Lung (tissue), 11 donors: ENCODE measurements at regions not wholly inside any gene's neighbourhood (a gene's known extent, or its start where the extent isn't known, plus 50 kb on each side); places are given as distances from the start of the nearest gene placed in this dataset.

Experiments used
- ATAC-seq: fragments of 200-7000 bp; cut with Tn5 transposase; one replicate; pipeline ENCODE4 v1.9.1; 2020; ENCODE audit warnings: moderate number of reproducible peaks; ENCODE audit not compliant: insufficient read depth, low FRiP score
- DNase-seq, 3 donors: peaks; one replicate each; pipeline ENCODE4 v3.0.0-alpha.2; 2013 to 2017
- H3K27ac ChIP-seq, 2 donors: one replicate each; pipeline ENCODE4 v1.5.1; 2013; ENCODE audit warnings: mild to moderate bottlenecking in 2 of 2, moderate library complexity in 2 of 2, control low read depth in 1 of 2, inconsistent platforms in 1 of 2, low read depth in 1 of 2, low read length in 1 of 2
- H3K27me3 ChIP-seq, 3 donors: one replicate each; pipeline ENCODE4 v1.5.1; 2013; ENCODE audit warnings: low read length in 2 of 3; ENCODE audit not compliant: control insufficient read depth in 3 of 3, insufficient read depth in 3 of 3
- H3K36me3 ChIP-seq, 4 donors: one replicate each; pipeline ENCODE4 v1.5.1; 2013; ENCODE audit warnings: low read length in 4 of 4, mild to moderate bottlenecking in 1 of 4, moderate library complexity in 1 of 4; ENCODE audit not compliant: control insufficient read depth in 4 of 4, insufficient read depth in 4 of 4
- H3K4me1 ChIP-seq, 5 donors: one replicate each; pipeline ENCODE4 v1.5.1; 2013; ENCODE audit warnings: low read length in 5 of 5, mild to moderate bottlenecking in 2 of 5, moderate library complexity in 1 of 5; ENCODE audit not compliant: control insufficient read depth in 5 of 5, insufficient read depth in 5 of 5
- H3K4me3 ChIP-seq: one replicate; pipeline ENCODE4 v1.5.1; 2013; ENCODE audit warnings: mild to moderate bottlenecking, control low read depth, moderate library complexity
- H3K9ac ChIP-seq, 2 donors: one replicate each; pipeline ENCODE4 v1.5.1; 2013; ENCODE audit warnings: low read length in 2 of 2, control low read depth in 1 of 2; ENCODE audit not compliant: insufficient read depth in 1 of 2
- H3K9me3 ChIP-seq, 4 donors: one replicate each; pipeline ENCODE4 v1.5.1; 2013; ENCODE audit warnings: low read length in 3 of 4, mild to moderate bottlenecking in 1 of 4, moderate library complexity in 1 of 4; ENCODE audit not compliant: control insufficient read depth in 4 of 4, insufficient read depth in 3 of 4
- WGBS, 2 donors: extraction: QIAGEN DNeasy Blood & Tissue Kit; methylation state at CpG; one replicate each; pipeline ENCODE4 v1.1.7; 2013; 5-methylcytosine and 5-hydroxymethylcytosine counted together
- TF ChIP-seq, protein P1 (sequence below): IDR thresholded peaks from 2 replicates; pipeline ENCODE4 v1.5.1; 2012; ENCODE audit warnings: mild to moderate bottlenecking; ENCODE audit errors: control extremely low read depth, extremely low read depth
- donor health status: control.
- donor health status: control.
- donor health status: Bipolar disorder and iron deficiency.
- donor health status: healthy.
- donor health status: DM: yes; HTN: yes; CAD: no.

DNA sequence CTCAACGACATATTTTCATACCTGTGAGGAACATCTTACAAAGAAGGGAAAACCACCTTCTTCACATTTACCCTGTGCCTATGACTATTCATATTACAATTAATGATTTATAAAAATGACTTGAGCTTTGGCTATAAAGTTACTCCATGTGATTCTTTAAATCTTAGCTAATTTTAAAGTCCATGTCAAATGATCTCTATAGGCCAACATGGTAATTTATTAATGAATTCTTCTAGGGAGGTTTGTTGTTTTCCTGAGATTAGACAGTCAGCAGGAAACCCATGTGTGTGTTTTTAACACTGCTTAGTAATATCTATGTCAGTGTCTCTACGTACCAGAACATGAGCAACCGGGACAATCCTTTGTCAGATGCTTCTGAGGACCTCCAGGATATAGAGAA, 307.3 kb downstream of the IPMK start:
- no peaks in the 10 kb centered on the region for H3K36me3 ChIP-seq
- 56 to 59% methylated on average over 3 of the region's 3 CpGs for WGBS, 2 donors
- no peaks in the 10 kb centered on the region for H3K9me3 ChIP-seq
- H3K27me3 ChIP-seq, result no peaks in the 10 kb centered on the region
- ATAC-seq (no peak), DNase-seq (no peak)
- H3K9ac ChIP-seq, result no peak overlapping the region
- no peak overlapping the region for H3K4me3 ChIP-seq
- no peak overlapping the region for H3K27ac ChIP-seq
- TF ChIP-seq, protein P1, sequence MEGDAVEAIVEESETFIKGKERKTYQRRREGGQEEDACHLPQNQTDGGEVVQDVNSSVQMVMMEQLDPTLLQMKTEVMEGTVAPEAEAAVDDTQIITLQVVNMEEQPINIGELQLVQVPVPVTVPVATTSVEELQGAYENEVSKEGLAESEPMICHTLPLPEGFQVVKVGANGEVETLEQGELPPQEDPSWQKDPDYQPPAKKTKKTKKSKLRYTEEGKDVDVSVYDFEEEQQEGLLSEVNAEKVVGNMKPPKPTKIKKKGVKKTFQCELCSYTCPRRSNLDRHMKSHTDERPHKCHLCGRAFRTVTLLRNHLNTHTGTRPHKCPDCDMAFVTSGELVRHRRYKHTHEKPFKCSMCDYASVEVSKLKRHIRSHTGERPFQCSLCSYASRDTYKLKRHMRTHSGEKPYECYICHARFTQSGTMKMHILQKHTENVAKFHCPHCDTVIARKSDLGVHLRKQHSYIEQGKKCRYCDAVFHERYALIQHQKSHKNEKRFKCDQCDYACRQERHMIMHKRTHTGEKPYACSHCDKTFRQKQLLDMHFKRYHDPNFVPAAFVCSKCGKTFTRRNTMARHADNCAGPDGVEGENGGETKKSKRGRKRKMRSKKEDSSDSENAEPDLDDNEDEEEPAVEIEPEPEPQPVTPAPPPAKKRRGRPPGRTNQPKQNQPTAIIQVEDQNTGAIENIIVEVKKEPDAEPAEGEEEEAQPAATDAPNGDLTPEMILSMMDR, result no peak
- peaks cover 0 to 4% (median 0%) of the 10 kb centered on the region in 5 donors for H3K4me1 ChIP-seq

DNA sequence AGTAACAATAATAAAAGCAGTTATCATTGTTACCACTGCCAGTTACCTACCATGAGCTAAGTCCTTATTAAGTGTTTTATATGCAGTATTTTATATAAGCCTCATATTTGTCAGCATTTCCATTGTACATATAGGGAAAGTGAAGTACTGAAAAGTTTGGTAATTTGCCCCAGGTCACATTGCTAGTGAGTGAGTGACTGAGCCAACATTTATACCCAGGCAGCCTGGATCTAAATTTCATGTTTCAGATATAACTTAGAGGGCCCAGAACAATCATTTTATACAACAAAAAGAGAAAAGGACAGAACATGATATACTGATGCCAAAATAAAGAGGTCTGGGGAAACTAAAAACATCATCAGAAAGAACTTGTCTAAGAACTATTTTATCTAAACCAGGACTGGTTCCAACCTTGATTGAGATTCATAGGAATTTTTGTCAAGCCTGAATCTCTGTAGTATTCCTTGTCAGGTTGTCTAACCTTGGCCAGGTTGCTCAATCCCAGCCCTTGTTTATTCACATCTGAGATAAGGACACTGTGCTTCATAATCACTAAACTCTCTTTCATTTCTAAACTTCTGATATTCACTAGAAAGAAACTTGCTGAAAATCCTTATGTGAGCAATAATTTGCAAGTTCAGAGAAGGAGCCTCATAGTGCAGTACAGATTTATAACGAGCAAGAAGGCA, 308.2 kb downstream of the IPMK start:
- no peak overlapping the region for H3K27ac ChIP-seq
- H3K36me3 ChIP-seq, result no peaks in the 10 kb centered on the region
- DNase-seq (no peak), ATAC-seq (no peak)
- H3K9ac ChIP-seq, result no peak overlapping the region
- H3K4me3 ChIP-seq, result no peak overlapping the region
- H3K9me3 ChIP-seq, result no peaks in the 10 kb centered on the region
- H3K4me1 ChIP-seq, result peaks cover 0 to 4% (median 0%) of the 10 kb centered on the region in 5 donors
- H3K27me3 ChIP-seq, result no peaks in the 10 kb centered on the region
- 43 to 69% methylated on average over 1 of the region's 1 CpG for WGBS, 2 donors
- TF ChIP-seq, protein P1, result no peak

DNA sequence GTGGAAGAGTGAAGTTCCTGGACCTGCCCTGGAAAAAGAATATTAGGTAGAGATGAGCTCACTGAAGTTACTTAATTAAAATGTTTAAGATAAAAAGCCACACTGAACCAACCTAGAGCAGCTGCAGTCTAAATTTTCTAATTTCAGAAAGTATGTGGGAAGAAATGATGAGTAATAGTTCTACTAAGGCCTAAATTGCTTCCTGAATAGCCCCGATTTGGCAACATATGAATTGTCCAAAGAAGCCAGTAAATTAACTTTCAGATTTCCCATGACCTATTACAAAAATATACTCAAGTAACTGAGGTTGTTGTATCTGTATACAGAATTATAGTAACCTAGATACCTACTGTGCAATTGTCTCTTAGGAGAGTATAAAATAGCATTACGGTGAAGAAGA, 312.6 kb downstream of the IPMK start:
- H3K4me3 ChIP-seq, result no peak overlapping the region
- H3K27me3 ChIP-seq, result no peaks in the 10 kb centered on the region
- H3K4me1 ChIP-seq, result peaks cover 0 to 2% (median 0%) of the 10 kb centered on the region in 5 donors
- no peak overlapping the region for H3K27ac ChIP-seq
- 79 to 84% methylated on average over 2 of the region's 2 CpGs for WGBS, 2 donors
- no peaks in the 10 kb centered on the region for H3K9me3 ChIP-seq
- no peak for DNase-seq
- no peak overlapping the region for H3K9ac ChIP-seq
- TF ChIP-seq, protein P1, result no peak
- no peak for ATAC-seq
- no peaks in the 10 kb centered on the region for H3K36me3 ChIP-seq

DNA sequence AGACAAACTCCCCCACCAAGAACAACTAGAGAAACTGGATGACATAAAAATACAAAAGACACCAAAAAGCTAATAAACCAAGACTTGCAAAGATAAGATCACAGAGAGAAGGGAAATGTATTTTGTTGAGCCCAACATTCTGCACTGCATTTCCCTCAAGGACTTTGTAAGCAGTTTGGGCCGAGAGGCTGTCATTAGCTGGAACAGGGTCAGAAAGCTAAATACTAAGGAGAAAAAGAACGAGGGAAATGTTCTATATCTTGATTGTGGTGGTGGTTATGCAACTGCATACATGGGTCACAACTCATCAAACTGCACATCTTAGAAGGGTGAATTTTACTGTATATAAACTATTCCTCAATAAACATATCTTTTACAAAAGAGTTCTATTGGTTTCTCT, 315.0 kb downstream of the IPMK start:
- H3K9me3 ChIP-seq, result no peaks in the 10 kb centered on the region
- H3K9ac ChIP-seq, result no peak overlapping the region
- no peaks in the 10 kb centered on the region for H3K36me3 ChIP-seq
- H3K27me3 ChIP-seq, result no peaks in the 10 kb centered on the region
- TF ChIP-seq, protein P1, result no peak
- ATAC-seq (no peak), DNase-seq (peak in 2 of 3 donors; percentile 39 to 69)
- 20 to 56% methylated on average over 2 of the region's 2 CpGs for WGBS, 2 donors
- no peak overlapping the region for H3K4me3 ChIP-seq
- no peak overlapping the region for H3K27ac ChIP-seq
- H3K4me1 ChIP-seq, result no peaks in the 10 kb centered on the region
